Sigmoid colon (tissue), 6 donors: ENCODE measurements at regions not wholly inside any gene's neighbourhood (a gene's known extent, or its start where the extent isn't known, plus 50 kb on each side); places are given as distances from the start of the nearest gene placed in this dataset.

Experiments used
- DNase-seq: peaks from one replicate; pipeline ENCODE4 v3.0.0-alpha.2; 2019
- H3K27ac ChIP-seq, 4 donors: fragments of 200-600 bp; sonication (generic); one replicate each; pipeline ENCODE4 v1.5.1; 2016 to 2019; ENCODE audit warnings: mild to moderate bottlenecking in 1 of 4
- H3K27me3 ChIP-seq, 3 donors: fragments of 200-600 bp; sonication (generic); one replicate each; pipeline ENCODE4 v1.5.1; 2019; ENCODE audit warnings: mild to moderate bottlenecking in 1 of 3
- H3K36me3 ChIP-seq, 4 donors: fragments of 200-600 bp; sonication (generic); one replicate each; pipeline ENCODE4 v1.5.1; 2016 to 2019
- H3K4me1 ChIP-seq, 4 donors: fragments of 200-600 bp; sonication (generic); one replicate each; pipeline ENCODE4 v1.5.1; 2017 to 2019
- H3K4me3 ChIP-seq, 4 donors: fragments of 200-600 bp; sonication (generic); one replicate each; pipeline ENCODE4 v1.5.1; 2017 to 2019; ENCODE audit warnings: mild to moderate bottlenecking in 2 of 4, moderate library complexity in 1 of 4
- H3K9me3 ChIP-seq, 4 donors: fragments of 200-600 bp in 3 of 4; sonication (generic) in 3 of 4; one replicate each; pipeline versions ENCODE4 v1.5.1 to v1.6.1; 2013 to 2019
- EP300 ChIP-seq, 4 donors: sonication (generic); formaldehyde crosslinking; IDR thresholded peaks; one replicate each; pipeline ENCODE4 v1.6.1; 2017; ENCODE audit warnings: antibody characterized with exemption in 4 of 4
- POLR2A ChIP-seq, 2 donors: fragments of 450-650 bp; IDR thresholded peaks; one replicate each; pipeline ENCODE4 v1.6.1; 2016; ENCODE audit warnings: antibody characterized with exemption in 2 of 2, mild to moderate bottlenecking in 2 of 2, moderate library complexity in 2 of 2
- POLR2AphosphoS5 ChIP-seq, 4 donors: sonication (generic); formaldehyde crosslinking; IDR thresholded peaks; one replicate each; pipeline ENCODE4 v1.6.1; 2017; ENCODE audit warnings: antibody characterized with exemption in 4 of 4
- WGBS, 2 donors: extraction: QIAGEN DNeasy Blood & Tissue Kit; methylation state at CpG; one replicate each; pipeline ENCODE4 v1.1.7; 2013; 5-methylcytosine and 5-hydroxymethylcytosine counted together
- intact Hi-C: fragments of 100-400 bp; cut with DNase I; formaldehyde crosslinking; loops from one replicate; pipeline ENCODE4 v1.15.1; 2023
- TF ChIP-seq, protein P1 (sequence below), 4 experiments: fragments of 450-650 bp in 3 of 4; fragments of 200-600 bp in 1 of 4; IDR thresholded peaks; one replicate each; pipeline ENCODE4 v1.5.1; 2016 to 2019; ENCODE audit warnings: antibody characterized with exemption in 4 of 4, mild to moderate bottlenecking in 3 of 4, moderate library complexity in 2 of 4
- donor health status: healthy with polysubstance abuse.
- donor health status: healthy.

DNA sequence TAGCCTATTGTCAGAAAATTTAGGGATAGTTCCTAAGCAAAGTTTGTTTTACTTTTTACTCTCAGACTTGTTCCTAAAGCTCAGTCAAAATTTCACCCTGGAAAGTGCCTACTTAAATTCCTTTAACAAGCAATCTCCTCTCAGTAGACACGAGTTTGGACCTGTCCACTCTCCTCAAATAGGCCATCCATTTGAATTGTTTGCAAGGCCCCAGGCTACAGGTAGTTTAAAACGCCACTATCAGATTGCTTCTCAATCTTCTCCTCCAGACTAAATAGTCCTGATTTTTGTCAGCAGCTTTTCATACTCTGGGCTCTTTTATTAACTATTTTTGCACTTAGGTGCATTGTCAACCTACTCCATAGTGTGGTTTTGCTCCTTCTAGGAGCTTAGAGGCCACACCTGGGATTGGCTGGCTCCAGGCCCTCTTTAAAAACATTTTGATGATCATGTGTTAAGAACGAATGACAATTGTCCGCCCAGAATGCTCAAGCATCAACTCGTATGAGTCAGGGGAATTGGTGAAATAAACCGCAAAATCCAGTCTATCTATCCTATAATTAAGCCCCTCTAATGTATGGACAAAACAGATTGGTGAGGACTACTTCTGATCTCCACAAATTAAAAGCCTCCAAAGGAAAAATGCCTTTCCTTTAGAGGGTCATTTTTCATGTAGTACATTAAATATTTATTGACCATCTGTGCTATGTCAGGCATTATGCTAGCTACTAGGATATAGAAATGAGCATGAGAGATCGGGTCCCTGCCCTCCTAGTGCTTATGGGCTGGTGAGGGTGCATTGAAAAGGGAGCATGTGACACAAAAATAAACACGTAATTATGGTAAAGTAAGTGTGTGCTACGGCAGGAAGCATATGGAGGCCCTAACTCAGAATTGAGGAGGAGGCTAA lies 333.8 kb upstream of the TNP1 start:
- Histone ChIP-seq H3K36me3 (no peaks in the 10 kb centered on the region), H3K4me3 (no peak overlapping the region), H3K27me3 (no peaks in the 10 kb centered on the region), H3K27ac (no peak overlapping the region), H3K9me3 (no peaks in the 10 kb centered on the region), H3K4me1 (no peaks in the 10 kb centered on the region)
- WGBS, 2 donors, result 70 to 80% methylated on average over 9 of the region's 9 CpGs
- TF ChIP-seq, protein P1, sequence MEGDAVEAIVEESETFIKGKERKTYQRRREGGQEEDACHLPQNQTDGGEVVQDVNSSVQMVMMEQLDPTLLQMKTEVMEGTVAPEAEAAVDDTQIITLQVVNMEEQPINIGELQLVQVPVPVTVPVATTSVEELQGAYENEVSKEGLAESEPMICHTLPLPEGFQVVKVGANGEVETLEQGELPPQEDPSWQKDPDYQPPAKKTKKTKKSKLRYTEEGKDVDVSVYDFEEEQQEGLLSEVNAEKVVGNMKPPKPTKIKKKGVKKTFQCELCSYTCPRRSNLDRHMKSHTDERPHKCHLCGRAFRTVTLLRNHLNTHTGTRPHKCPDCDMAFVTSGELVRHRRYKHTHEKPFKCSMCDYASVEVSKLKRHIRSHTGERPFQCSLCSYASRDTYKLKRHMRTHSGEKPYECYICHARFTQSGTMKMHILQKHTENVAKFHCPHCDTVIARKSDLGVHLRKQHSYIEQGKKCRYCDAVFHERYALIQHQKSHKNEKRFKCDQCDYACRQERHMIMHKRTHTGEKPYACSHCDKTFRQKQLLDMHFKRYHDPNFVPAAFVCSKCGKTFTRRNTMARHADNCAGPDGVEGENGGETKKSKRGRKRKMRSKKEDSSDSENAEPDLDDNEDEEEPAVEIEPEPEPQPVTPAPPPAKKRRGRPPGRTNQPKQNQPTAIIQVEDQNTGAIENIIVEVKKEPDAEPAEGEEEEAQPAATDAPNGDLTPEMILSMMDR (IDR thresholded peaks at IDR 0.05), result no peak
- DNase-seq, result no peak
- intact Hi-C loops, result no loop called here

DNA sequence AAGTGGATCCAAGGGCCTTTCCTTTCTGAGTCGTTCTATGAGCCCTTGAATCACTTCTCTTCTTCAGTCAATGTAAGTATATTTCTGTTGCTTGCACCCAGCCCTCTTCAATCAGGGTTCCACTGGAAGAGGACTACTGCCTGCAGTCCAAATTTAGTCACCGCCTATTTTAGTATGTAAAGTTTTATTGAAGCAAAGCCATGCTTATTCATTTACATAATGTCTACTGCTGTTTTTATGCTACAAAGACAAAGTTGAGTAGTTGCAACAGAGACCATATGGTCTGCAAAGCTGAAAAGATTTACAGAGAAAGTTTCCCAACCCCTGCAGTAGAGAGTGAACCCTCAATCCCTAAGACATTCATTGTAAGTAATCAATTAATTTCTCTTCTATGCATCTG lies 332.5 kb upstream of the TNP1 start:
- Histone ChIP-seq H3K36me3 (no peaks in the 10 kb centered on the region), H3K4me3 (no peak overlapping the region), H3K27me3 (no peaks in the 10 kb centered on the region), H3K27ac (no peak overlapping the region), H3K9me3 (no peaks in the 10 kb centered on the region), H3K4me1 (no peaks in the 10 kb centered on the region)
- intact Hi-C loops, result no loop called here
- no peak for DNase-seq
- TF ChIP-seq EP300 (IDR thresholded peaks at IDR 0.05), result no peak
- TF ChIP-seq, protein P1 (IDR thresholded peaks at IDR 0.05), result no peak
- no peak for TF ChIP-seq POLR2AphosphoS5 (IDR thresholded peaks at IDR 0.05)
- no peak for TF ChIP-seq POLR2A (IDR thresholded peaks at IDR 0.05)
- 71 to 77% methylated on average over 2 of the region's 2 CpGs for WGBS, 2 donors

DNA sequence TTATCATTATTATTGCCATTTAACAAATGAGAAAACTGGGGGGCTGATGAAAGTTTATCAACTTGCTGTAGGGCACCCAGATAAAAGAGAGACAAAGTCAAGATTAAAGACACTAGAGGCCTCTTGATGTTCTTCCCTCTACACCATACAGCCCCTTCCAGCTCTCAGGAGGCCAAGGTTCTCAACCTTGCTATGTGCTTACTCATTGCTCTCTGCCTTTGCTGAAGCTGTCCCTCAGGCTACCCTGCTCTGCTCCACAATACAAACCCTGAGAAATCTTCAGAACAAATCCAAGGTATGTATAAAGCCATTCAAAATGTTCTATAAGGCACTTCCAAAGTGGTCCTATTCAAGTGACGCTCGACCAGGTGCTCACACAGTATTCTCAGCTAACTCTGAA lies 329.9 kb upstream of the TNP1 start:
- no peaks in the 10 kb centered on the region for H3K9me3 ChIP-seq
- WGBS, 2 donors, result 91 to 94% methylated on average over 2 of the region's 2 CpGs
- no peak overlapping the region for H3K27ac ChIP-seq
- no peaks in the 10 kb centered on the region for H3K36me3 ChIP-seq
- no peak for DNase-seq
- intact Hi-C loops, result no loop called here
- TF ChIP-seq POLR2A (IDR thresholded peaks at IDR 0.05) (no peak), POLR2AphosphoS5 (IDR thresholded peaks at IDR 0.05) (no peak), EP300 (IDR thresholded peaks at IDR 0.05) (no peak)
- TF ChIP-seq, protein P1 (IDR thresholded peaks at IDR 0.05), result no peak
- no peaks in the 10 kb centered on the region for H3K27me3 ChIP-seq
- H3K4me3 ChIP-seq, result no peak overlapping the region
- peaks cover 0 to 11% (median 0%) of the 10 kb centered on the region in 4 donors for H3K4me1 ChIP-seq

DNA sequence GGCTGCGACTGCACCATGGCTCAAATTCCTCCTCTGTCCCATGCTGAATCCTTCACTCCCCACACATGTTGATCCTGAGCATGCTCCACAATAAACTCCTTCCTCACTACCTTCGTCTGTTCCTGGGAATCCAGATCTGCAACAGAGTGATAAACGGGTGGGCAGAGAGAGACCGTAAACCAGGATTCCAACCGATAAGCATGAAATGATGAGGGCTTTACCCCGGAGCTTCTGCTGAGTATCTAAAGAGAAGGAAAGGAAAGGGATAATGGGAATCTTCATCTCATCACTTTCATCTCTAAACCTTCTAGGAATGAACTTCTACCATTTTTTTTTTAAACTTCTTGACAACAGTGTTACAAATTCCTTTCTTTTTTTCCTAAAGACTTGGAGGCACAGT lies 329.3 kb upstream of the TNP1 start:
- intact Hi-C loops, result no loop called here
- Histone ChIP-seq H3K4me1 (peaks cover 0 to 11% (median 3%) of the 10 kb centered on the region in 4 donors), H3K27me3 (no peaks in the 10 kb centered on the region), H3K9me3 (no peaks in the 10 kb centered on the region), H3K4me3 (no peak overlapping the region), H3K36me3 (no peaks in the 10 kb centered on the region), H3K27ac (no peak overlapping the region)
- TF ChIP-seq POLR2A (IDR thresholded peaks at IDR 0.05) (no peak), EP300 (IDR thresholded peaks at IDR 0.05) (no peak), POLR2AphosphoS5 (IDR thresholded peaks at IDR 0.05) (no peak)
- TF ChIP-seq, protein P1 (IDR thresholded peaks at IDR 0.05), result no peak
- DNase-seq, result no peak
- WGBS, 2 donors, result 78 to 85% methylated on average over 6 of the region's 6 CpGs
